ENCODE measurements at regions not wholly inside any gene's neighbourhood (a gene's known extent, or its start where the extent isn't known, plus 50 kb on each side); places are given as distances from the start of the nearest gene placed in this dataset.

GRCh38 chr5:71937921-71938698 lies 169.2 kb upstream of the MAP1B start:
- ChIA-PET CTCF (no interaction called here), POLR2A (ENCODE audit: low non-redundant PET) (no interaction called here)
- Histone ChIP-seq H3K4me3 (ENCODE audit: low read depth, low read length, poor library complexity, severe bottlenecking) (no peak overlapping the region), H3K27ac (ENCODE audit: low read depth, low read length, poor library complexity, severe bottlenecking) (no peak overlapping the region), H3K4me1 (ENCODE audit: insufficient read depth, low read length, poor library complexity, severe bottlenecking) (no peaks in the 10 kb centered on the region), H3K27me3 (replicated peaks; ENCODE audit: insufficient read depth, low read depth, low read length, poor library complexity) (no peaks in the 10 kb centered on the region), H3K36me3 (ENCODE audit: insufficient read depth, low read length, poor library complexity, severe bottlenecking) (no peaks in the 10 kb centered on the region), H3K9me3 (ENCODE audit: low read depth, low read length, poor library complexity, severe bottlenecking) (no peaks in the 10 kb centered on the region)
- intact Hi-C loops (cut with micrococcal nuclease; ENCODE audit: unreplicated experiment) = no loop called here
- TF ChIP-seq EZH2 (IDR thresholded peaks at IDR 0.05; ENCODE audit: borderline replicate concordance, low read depth, low read length, poor library complexity, severe bottlenecking) (no peak), CTCF (conservative IDR thresholded peaks at IDR 0.05; ENCODE audit: low read depth, low read length) (no peak)
- no TSS peak for BruUV-seq (replicated peaks)
- DNase-seq (ENCODE audit: low spot score) = no peak

- intact Hi-C loops (cut with micrococcal nuclease; ENCODE audit: unreplicated experiment) = no loop called here
Measured at GRCh38 chr5:71938895-71939294, 168.4 kb upstream of the MAP1B start.

GRCh38 chr5:71939452-71940230 lies 167.6 kb upstream of the MAP1B start:
- Histone ChIP-seq H3K9me3 (ENCODE audit: low read depth, low read length, poor library complexity, severe bottlenecking) (no peaks in the 10 kb centered on the region), H3K4me1 (ENCODE audit: insufficient read depth, low read length, poor library complexity, severe bottlenecking) (no peaks in the 10 kb centered on the region), H3K4me3 (ENCODE audit: low read depth, low read length, poor library complexity, severe bottlenecking) (no peak overlapping the region), H3K27ac (ENCODE audit: low read depth, low read length, poor library complexity, severe bottlenecking) (no peak overlapping the region), H3K36me3 (ENCODE audit: insufficient read depth, low read length, poor library complexity, severe bottlenecking) (no peaks in the 10 kb centered on the region), H3K27me3 (replicated peaks; ENCODE audit: insufficient read depth, low read depth, low read length, poor library complexity) (no peaks in the 10 kb centered on the region)
- no peak for DNase-seq (ENCODE audit: low spot score)
- intact Hi-C loops (cut with micrococcal nuclease; ENCODE audit: unreplicated experiment) = no loop called here
- ChIA-PET POLR2A (ENCODE audit: low non-redundant PET) (no interaction called here), CTCF (no interaction called here)
- no TSS peak for BruUV-seq (replicated peaks)
- TF ChIP-seq EZH2 (IDR thresholded peaks at IDR 0.05; ENCODE audit: borderline replicate concordance, low read depth, low read length, poor library complexity, severe bottlenecking) = no peak
- no peak for TF ChIP-seq CTCF (conservative IDR thresholded peaks at IDR 0.05; ENCODE audit: low read depth, low read length)

More at GRCh38 chr5:71938895-71939294, 168.4 kb upstream of the MAP1B start:
- CTCF ChIA-PET = no interaction called here
- Histone ChIP-seq H3K36me3 (ENCODE audit: insufficient read depth, low read length, poor library complexity, severe bottlenecking) (no peaks in the 10 kb centered on the region), H3K4me3 (ENCODE audit: low read depth, low read length, poor library complexity, severe bottlenecking) (no peak overlapping the region), H3K27me3 (replicated peaks; ENCODE audit: insufficient read depth, low read depth, low read length, poor library complexity) (no peaks in the 10 kb centered on the region), H3K27ac (ENCODE audit: low read depth, low read length, poor library complexity, severe bottlenecking) (no peak overlapping the region), H3K4me1 (ENCODE audit: insufficient read depth, low read length, poor library complexity, severe bottlenecking) (no peaks in the 10 kb centered on the region), H3K9me3 (ENCODE audit: low read depth, low read length, poor library complexity, severe bottlenecking) (no peaks in the 10 kb centered on the region)
- POLR2A ChIA-PET (ENCODE audit: low non-redundant PET) = no interaction called here
- TF ChIP-seq EZH2 (IDR thresholded peaks at IDR 0.05; ENCODE audit: borderline replicate concordance, low read depth, low read length, poor library complexity, severe bottlenecking) = no peak
- TF ChIP-seq CTCF (conservative IDR thresholded peaks at IDR 0.05; ENCODE audit: low read depth, low read length) = no peak
- no TSS peak for BruUV-seq (replicated peaks)
- no peak for DNase-seq (ENCODE audit: low spot score)
